Liver (tissue), 8 donors: ENCODE measurements at regions not wholly inside any gene's neighbourhood (a gene's known extent, or its start where the extent isn't known, plus 50 kb on each side); places are given as distances from the start of the nearest gene placed in this dataset.

Experiments used
- DNase-seq: peaks from one replicate; pipeline ENCODE4 v3.0.0-alpha.2; 2017; ENCODE audit warnings: low spot score
- H3K27ac ChIP-seq, 2 donors: one replicate each; pipeline ENCODE4 v1.7.0; 2013; ENCODE audit warnings: inconsistent platforms in 2 of 2, low read length in 2 of 2, control low read depth in 1 of 2, low read depth in 1 of 2, mild to moderate bottlenecking in 1 of 2
- H3K27me3 ChIP-seq, 4 donors: one replicate each; pipeline versions ENCODE4 v1.6.1 to v1.7.0; 2013; ENCODE audit warnings: low read length in 3 of 4, inconsistent platforms in 1 of 4, mild to moderate bottlenecking in 1 of 4, moderate library complexity in 1 of 4; ENCODE audit not compliant: control insufficient read depth in 4 of 4, insufficient read depth in 4 of 4
- H3K36me3 ChIP-seq, 4 donors: one replicate each; pipeline versions ENCODE4 v1.6.1 to v1.7.0; 2013; ENCODE audit warnings: low read length in 3 of 4, mild to moderate bottlenecking in 3 of 4, low read depth in 1 of 4, moderate library complexity in 1 of 4; ENCODE audit not compliant: control insufficient read depth in 4 of 4, insufficient read depth in 3 of 4
- H3K4me1 ChIP-seq, 4 donors: one replicate each; pipeline versions ENCODE4 v1.6.1 to v1.7.0; 2013; ENCODE audit warnings: low read length in 3 of 4, mild to moderate bottlenecking in 3 of 4, moderate library complexity in 1 of 4; ENCODE audit not compliant: control insufficient read depth in 4 of 4, insufficient read depth in 4 of 4
- H3K4me3 ChIP-seq, 3 donors: one replicate each; pipeline versions ENCODE4 v1.6.1 to v1.7.0; 2013; ENCODE audit warnings: low read length in 3 of 3, control low read depth in 1 of 3, low read depth in 1 of 3, mild to moderate bottlenecking in 1 of 3
- H3K9ac ChIP-seq, 2 donors: one replicate each; pipeline ENCODE4 v1.7.0; 2013; ENCODE audit warnings: low read length in 2 of 2, mild to moderate bottlenecking in 2 of 2, moderate library complexity in 2 of 2, control low read depth in 1 of 2, low read depth in 1 of 2
- H3K9me3 ChIP-seq, 4 donors: one replicate each; pipeline versions ENCODE4 v1.6.1 to v1.7.0; 2013; ENCODE audit warnings: low read length in 3 of 4; ENCODE audit not compliant: control insufficient read depth in 4 of 4
- ATF3 ChIP-seq: IDR thresholded peaks from 2 replicates; pipeline ENCODE4 v1.6.1; 2016; ENCODE audit warnings: antibody characterized with exemption
- CTCF ChIP-seq: fragments of 150-350 bp; IDR thresholded peaks from 2 replicates; pipeline ENCODE4 v1.5.1; 2017; ENCODE audit warnings: improper control_type of control experiment, low read depth, low read length; ENCODE audit not compliant: missing input control
- EGR1 ChIP-seq, 2 donors: IDR thresholded peaks; 2 replicates each; pipeline ENCODE4 v1.6.1; 2016 to 2018; ENCODE audit warnings: antibody characterized with exemption in 2 of 2, low read depth in 2 of 2
- FOXA1 ChIP-seq: IDR thresholded peaks from 2 replicates; pipeline ENCODE4 v1.6.1; 2016; ENCODE audit warnings: antibody characterized with exemption
- FOXA2 ChIP-seq: IDR thresholded peaks from 2 replicates; pipeline ENCODE4 v1.6.1; 2016; ENCODE audit warnings: antibody characterized with exemption
- HNF4A ChIP-seq, 2 donors: conservative IDR thresholded peaks; 2 replicates each; pipeline ENCODE4 v1.6.1; 2016; ENCODE audit warnings: antibody characterized with exemption in 2 of 2, mild to moderate bottlenecking in 2 of 2
- HNF4G ChIP-seq: IDR thresholded peaks from 2 replicates; pipeline ENCODE4 v1.6.1; 2016; ENCODE audit warnings: antibody characterized with exemption
- JUND ChIP-seq, 2 donors: IDR thresholded peaks; 2 replicates each; pipeline ENCODE4 v1.6.1; 2016; ENCODE audit warnings: antibody characterized with exemption in 2 of 2
- MAX ChIP-seq: IDR thresholded peaks from 2 replicates; pipeline ENCODE4 v1.6.1; 2016; ENCODE audit warnings: antibody characterized with exemption
- NR2F2 ChIP-seq: IDR thresholded peaks from 2 replicates; pipeline ENCODE4 v1.6.1; 2016; ENCODE audit warnings: antibody characterized with exemption
- RAD21 ChIP-seq, 2 donors: IDR thresholded peaks; 2 replicates each; pipeline ENCODE4 v1.6.1; 2016; ENCODE audit warnings: antibody characterized with exemption in 2 of 2, mild to moderate bottlenecking in 2 of 2
- REST ChIP-seq: IDR thresholded peaks from 2 replicates; pipeline ENCODE4 v1.6.1; 2016; ENCODE audit warnings: antibody characterized with exemption, mild to moderate bottlenecking
- RXRA ChIP-seq, 2 donors: IDR thresholded peaks; 2 replicates each; pipeline ENCODE4 v1.6.1; 2017 to 2018; ENCODE audit warnings: antibody characterized with exemption in 2 of 2, mild to moderate bottlenecking in 1 of 2
- SP1 ChIP-seq: IDR thresholded peaks from 2 replicates; pipeline ENCODE4 v1.6.1; 2018; ENCODE audit warnings: antibody characterized with exemption, mild to moderate bottlenecking
- YY1 ChIP-seq: IDR thresholded peaks from 2 replicates; pipeline ENCODE4 v1.6.1; 2016; ENCODE audit warnings: antibody characterized with exemption, mild to moderate bottlenecking
- ZBTB33 ChIP-seq: IDR thresholded peaks from 2 replicates; pipeline ENCODE4 v1.6.1; 2016; ENCODE audit warnings: antibody characterized with exemption
- WGBS: extraction: QIAGEN DNeasy Blood & Tissue Kit; methylation state at CpG from one replicate; pipeline ENCODE4 v1.1.7; 2013; 5-methylcytosine and 5-hydroxymethylcytosine counted together
- donor health status: healthy.
- donor health status: healthy.
- donor health status: healthy.
- donor health status: healthy.
- donor health status: healthy.

- Histone ChIP-seq H3K9ac (no peak overlapping the region), H3K27me3 (no peaks in the 10 kb centered on the region), H3K9me3 (no peaks in the 10 kb centered on the region), H3K4me1 (no peaks in the 10 kb centered on the region), H3K36me3 (no peaks in the 10 kb centered on the region), H3K4me3 (no peak overlapping the region), H3K27ac (no peak overlapping the region)
- TF ChIP-seq HNF4A (conservative IDR thresholded peaks at IDR 0.05) (no peak), RAD21 (IDR thresholded peaks at IDR 0.05) (no peak), REST (no peak), YY1 (no peak), RXRA (IDR thresholded peaks at IDR 0.05) (no peak), HNF4G (no peak), EGR1 (IDR thresholded peaks at IDR 0.05; ENCODE audit: low read depth in 2 of 2) (no peak), SP1 (no peak), MAX (no peak), FOXA2 (no peak), NR2F2 (no peak), FOXA1 (no peak), CTCF (no peak), JUND (IDR thresholded peaks at IDR 0.05) (no peak), ATF3 (no peak)
- DNase-seq: no peak
- WGBS: 71% methylated on average over 3 of the region's 3 CpGs
These were observed 399.1 kb downstream of the GXYLT1 start for GRCh38 chr12:41745593-41745992.

- no peak for TF ChIP-seq ZBTB33
- no peak for TF ChIP-seq MAX
- no peak for TF ChIP-seq JUND (IDR thresholded peaks at IDR 0.05)
- TF ChIP-seq REST: no peak
- no peak for TF ChIP-seq HNF4A (conservative IDR thresholded peaks at IDR 0.05)
- no peak for TF ChIP-seq RXRA (IDR thresholded peaks at IDR 0.05)
- no peak for TF ChIP-seq YY1
- TF ChIP-seq NR2F2: no peak
- no peak for TF ChIP-seq CTCF
- TF ChIP-seq ATF3: no peak
- no peak for TF ChIP-seq FOXA1
- H3K4me1 ChIP-seq: no peaks in the 10 kb centered on the region
- H3K27ac ChIP-seq: no peak overlapping the region
- no peak for DNase-seq
- no peaks in the 10 kb centered on the region for H3K9me3 ChIP-seq
- no peak overlapping the region for H3K9ac ChIP-seq
- no peaks in the 10 kb centered on the region for H3K36me3 ChIP-seq
- 78% methylated on average over 4 of the region's 4 CpGs for whole genome bisulfite sequencing
- no peak overlapping the region for H3K4me3 ChIP-seq
- no peaks in the 10 kb centered on the region for H3K27me3 ChIP-seq
These were observed 400.8 kb downstream of the GXYLT1 start for GRCh38 chr12:41743835-41744234.
